Lung (tissue), 11 donors: ENCODE measurements at regions not wholly inside any gene's neighbourhood (a gene's known extent, or its start where the extent isn't known, plus 50 kb on each side); places are given as distances from the start of the nearest gene placed in this dataset.

Experiments used
- ATAC-seq: fragments of 200-7000 bp; cut with Tn5 transposase; one replicate; pipeline ENCODE4 v1.9.1; 2020; ENCODE audit warnings: moderate number of reproducible peaks; ENCODE audit not compliant: insufficient read depth, low FRiP score
- DNase-seq, 3 donors: peaks; one replicate each; pipeline ENCODE4 v3.0.0-alpha.2; 2013 to 2017
- H3K27ac ChIP-seq, 2 donors: one replicate each; pipeline ENCODE4 v1.5.1; 2013; ENCODE audit warnings: mild to moderate bottlenecking in 2 of 2, moderate library complexity in 2 of 2, control low read depth in 1 of 2, inconsistent platforms in 1 of 2, low read depth in 1 of 2, low read length in 1 of 2
- H3K27me3 ChIP-seq, 3 donors: one replicate each; pipeline ENCODE4 v1.5.1; 2013; ENCODE audit warnings: low read length in 2 of 3; ENCODE audit not compliant: control insufficient read depth in 3 of 3, insufficient read depth in 3 of 3
- H3K36me3 ChIP-seq, 4 donors: one replicate each; pipeline ENCODE4 v1.5.1; 2013; ENCODE audit warnings: low read length in 4 of 4, mild to moderate bottlenecking in 1 of 4, moderate library complexity in 1 of 4; ENCODE audit not compliant: control insufficient read depth in 4 of 4, insufficient read depth in 4 of 4
- H3K4me1 ChIP-seq, 5 donors: one replicate each; pipeline ENCODE4 v1.5.1; 2013; ENCODE audit warnings: low read length in 5 of 5, mild to moderate bottlenecking in 2 of 5, moderate library complexity in 1 of 5; ENCODE audit not compliant: control insufficient read depth in 5 of 5, insufficient read depth in 5 of 5
- H3K4me3 ChIP-seq: one replicate; pipeline ENCODE4 v1.5.1; 2013; ENCODE audit warnings: mild to moderate bottlenecking, control low read depth, moderate library complexity
- H3K9ac ChIP-seq, 2 donors: one replicate each; pipeline ENCODE4 v1.5.1; 2013; ENCODE audit warnings: low read length in 2 of 2, control low read depth in 1 of 2; ENCODE audit not compliant: insufficient read depth in 1 of 2
- H3K9me3 ChIP-seq, 4 donors: one replicate each; pipeline ENCODE4 v1.5.1; 2013; ENCODE audit warnings: low read length in 3 of 4, mild to moderate bottlenecking in 1 of 4, moderate library complexity in 1 of 4; ENCODE audit not compliant: control insufficient read depth in 4 of 4, insufficient read depth in 3 of 4
- CTCF ChIP-seq: IDR thresholded peaks from 2 replicates; pipeline ENCODE4 v1.5.1; 2012; ENCODE audit warnings: mild to moderate bottlenecking; ENCODE audit errors: control extremely low read depth, extremely low read depth
- WGBS, 2 donors: extraction: QIAGEN DNeasy Blood & Tissue Kit; methylation state at CpG; one replicate each; pipeline ENCODE4 v1.1.7; 2013; 5-methylcytosine and 5-hydroxymethylcytosine counted together
- donor health status: control.
- donor health status: control.
- donor health status: Bipolar disorder and iron deficiency.
- donor health status: healthy.
- donor health status: DM: yes; HTN: yes; CAD: no.

GRCh38 chr7:17697128-17697881, 243.0 kb downstream of the SNX13 start:
- DNase-seq (no peak), ATAC-seq (no peak)
- H3K36me3 ChIP-seq: no peaks in the 10 kb centered on the region
- H3K4me3 ChIP-seq: no peak overlapping the region
- no peaks in the 10 kb centered on the region for H3K27me3 ChIP-seq
- 83 to 93% methylated on average over 4 of the region's 4 CpGs for WGBS, 2 donors
- no peak overlapping the region for H3K9ac ChIP-seq
- no peak overlapping the region for H3K27ac ChIP-seq
- H3K9me3 ChIP-seq: peaks cover 0 to 8% (median 5%) of the 10 kb centered on the region in 4 donors
- no peaks in the 10 kb centered on the region for H3K4me1 ChIP-seq
- no peak for TF ChIP-seq CTCF

- ATAC-seq: no peak
- no peak for TF ChIP-seq CTCF
- no peaks in the 10 kb centered on the region for H3K36me3 ChIP-seq
- no peaks in the 10 kb centered on the region for H3K27me3 ChIP-seq
- no peaks in the 10 kb centered on the region for H3K4me1 ChIP-seq
- no peak for DNase-seq
- H3K9ac ChIP-seq: no peak overlapping the region
- H3K4me3 ChIP-seq: no peak overlapping the region
- no peak overlapping the region for H3K27ac ChIP-seq
- peaks cover 0 to 8% (median 5%) of the 10 kb centered on the region in 4 donors for H3K9me3 ChIP-seq
Observed at GRCh38 chr7:17699696-17700095, 240.6 kb downstream of the SNX13 start.

- TF ChIP-seq CTCF: no peak
- DNase-seq: no peak
- H3K4me1 ChIP-seq: no peaks in the 10 kb centered on the region
- H3K27me3 ChIP-seq: no peaks in the 10 kb centered on the region
- H3K9ac ChIP-seq: no peak overlapping the region
- no peak overlapping the region for H3K4me3 ChIP-seq
- 46 to 80% methylated on average over 3 of the region's 3 CpGs for WGBS, 2 donors
- peaks cover 0 to 8% (median 5%) of the 10 kb centered on the region in 4 donors for H3K9me3 ChIP-seq
- no peaks in the 10 kb centered on the region for H3K36me3 ChIP-seq
- H3K27ac ChIP-seq: no peak overlapping the region
- no peak for ATAC-seq
Observed at GRCh38 chr7:17700138-17700537, 240.2 kb downstream of the SNX13 start.

- no peak for TF ChIP-seq CTCF
Observed at GRCh38 chr7:17706275-17706674, 234.0 kb downstream of the SNX13 start.

More at GRCh38 chr7:17706275-17706674, 234.0 kb downstream of the SNX13 start:
- Histone ChIP-seq H3K4me1 (no peaks in the 10 kb centered on the region), H3K9ac (no peak overlapping the region), H3K27me3 (no peaks in the 10 kb centered on the region), H3K4me3 (no peak overlapping the region), H3K27ac (no peak overlapping the region), H3K36me3 (no peaks in the 10 kb centered on the region), H3K9me3 (no peaks in the 10 kb centered on the region)
- WGBS, 2 donors: 49 to 55% methylated on average over 4 of the region's 4 CpGs
- DNase-seq: no peak
- ATAC-seq: no peak
